Adrenal gland (tissue), 5 donors: ENCODE measurements at regions not wholly inside any gene's neighbourhood (a gene's known extent, or its start where the extent isn't known, plus 50 kb on each side); places are given as distances from the start of the nearest gene placed in this dataset.

Source experiments
- POLR2A ChIP-seq, 2 donors: fragments of 450-650 bp; IDR thresholded peaks; one replicate each; pipeline ENCODE4 v1.6.1; 2017; ENCODE audit warnings: antibody characterized with exemption in 2 of 2, mild to moderate bottlenecking in 2 of 2, moderate library complexity in 1 of 2
- TF ChIP-seq, protein P1 (sequence below), 6 experiments: fragments of 450-650 bp in 4 of 6; fragments of 200-600 bp in 2 of 6; sonication (generic) in 1 of 6; IDR thresholded peaks; 1 replicate in 5 of 6; 2 replicates in 1 of 6; pipeline versions ENCODE4 v1.5.1 to v1.8.0; 2016 to 2021; ENCODE audit warnings: antibody characterized with exemption in 6 of 6, mild to moderate bottlenecking in 2 of 6, moderate library complexity in 1 of 6
- donor health status: DM: no; HTN: no; CAD: no.

- TF ChIP-seq, protein P1, sequence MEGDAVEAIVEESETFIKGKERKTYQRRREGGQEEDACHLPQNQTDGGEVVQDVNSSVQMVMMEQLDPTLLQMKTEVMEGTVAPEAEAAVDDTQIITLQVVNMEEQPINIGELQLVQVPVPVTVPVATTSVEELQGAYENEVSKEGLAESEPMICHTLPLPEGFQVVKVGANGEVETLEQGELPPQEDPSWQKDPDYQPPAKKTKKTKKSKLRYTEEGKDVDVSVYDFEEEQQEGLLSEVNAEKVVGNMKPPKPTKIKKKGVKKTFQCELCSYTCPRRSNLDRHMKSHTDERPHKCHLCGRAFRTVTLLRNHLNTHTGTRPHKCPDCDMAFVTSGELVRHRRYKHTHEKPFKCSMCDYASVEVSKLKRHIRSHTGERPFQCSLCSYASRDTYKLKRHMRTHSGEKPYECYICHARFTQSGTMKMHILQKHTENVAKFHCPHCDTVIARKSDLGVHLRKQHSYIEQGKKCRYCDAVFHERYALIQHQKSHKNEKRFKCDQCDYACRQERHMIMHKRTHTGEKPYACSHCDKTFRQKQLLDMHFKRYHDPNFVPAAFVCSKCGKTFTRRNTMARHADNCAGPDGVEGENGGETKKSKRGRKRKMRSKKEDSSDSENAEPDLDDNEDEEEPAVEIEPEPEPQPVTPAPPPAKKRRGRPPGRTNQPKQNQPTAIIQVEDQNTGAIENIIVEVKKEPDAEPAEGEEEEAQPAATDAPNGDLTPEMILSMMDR (IDR thresholded peaks at IDR 0.05) = no peak
- no peak for TF ChIP-seq POLR2A (IDR thresholded peaks at IDR 0.05)
Measured at GRCh38 chr12:41801261-41801660, 343.4 kb downstream of the GXYLT1 start.
